Stomach (tissue), 8 donors: ENCODE measurements at regions not wholly inside any gene's neighbourhood (a gene's known extent, or its start where the extent isn't known, plus 50 kb on each side); places are given as distances from the start of the nearest gene placed in this dataset.

Source experiments
- DNase-seq, 2 donors: peaks; one replicate each; pipeline versions ENCODE4 v3.0.0 to v3.0.0-alpha.2; 2013 to 2019
- H3K27ac ChIP-seq, 5 donors: fragments of 200-600 bp in 4 of 5; sonication (generic) in 4 of 5; one replicate each; pipeline ENCODE4 v1.5.1; 2013 to 2019; ENCODE audit warnings: mild to moderate bottlenecking in 1 of 5, moderate library complexity in 1 of 5
- H3K27me3 ChIP-seq, 3 donors: fragments of 200-600 bp; sonication (generic); one replicate each; pipeline ENCODE4 v1.5.1; 2017 to 2019; ENCODE audit warnings: mixed run types in 1 of 3
- H3K36me3 ChIP-seq, 4 donors: fragments of 200-600 bp; sonication (generic); 1 replicate in 3 of 4; 2 replicates in 1 of 4; pipeline ENCODE4 v1.5.1; 2016 to 2019
- H3K4me1 ChIP-seq, 4 donors: fragments of 200-600 bp; sonication (generic); one replicate each; pipeline ENCODE4 v1.5.1; 2016 to 2019
- H3K4me3 ChIP-seq, 4 donors: fragments of 200-600 bp; sonication (generic) in 3 of 4; one replicate each; pipeline ENCODE4 v1.5.1; 2016 to 2019; ENCODE audit warnings: mild to moderate bottlenecking in 1 of 4
- H3K9me3 ChIP-seq, 4 donors: fragments of 200-600 bp; sonication (generic); one replicate each; pipeline ENCODE4 v1.5.1; 2016 to 2019
- CTCF ChIP-seq, 7 experiments: fragments of 450-650 bp in 4 of 7; fragments of 200-600 bp in 3 of 7; sonication (generic) in 3 of 7; IDR thresholded peaks; one replicate each; pipeline ENCODE4 v1.5.1; 2016 to 2019; ENCODE audit warnings: antibody characterized with exemption in 7 of 7, control low read depth in 2 of 7, mild to moderate bottlenecking in 1 of 7
- EP300 ChIP-seq: sonication (generic); formaldehyde crosslinking; IDR thresholded peaks from one replicate; pipeline ENCODE4 v1.6.1; 2017; ENCODE audit warnings: antibody characterized with exemption
- POLR2A ChIP-seq, 4 donors: fragments of 450-650 bp; IDR thresholded peaks; one replicate each; pipeline ENCODE4 v1.6.1; 2016; ENCODE audit warnings: antibody characterized with exemption in 4 of 4, control low read depth in 2 of 4, mild to moderate bottlenecking in 1 of 4, moderate library complexity in 1 of 4
- POLR2AphosphoS5 ChIP-seq, 3 donors: sonication (generic); formaldehyde crosslinking; IDR thresholded peaks; one replicate each; pipeline ENCODE4 v1.6.1; 2016; ENCODE audit warnings: antibody characterized with exemption in 3 of 3
- WGBS, 5 donors: extraction: QIAGEN DNeasy Blood & Tissue Kit in 3 of 5; methylation state at CpG; one replicate each; pipeline versions ENCODE4 v1.1.5 to v1.1.7; 2013 to 2018; 5-methylcytosine and 5-hydroxymethylcytosine counted together
- intact Hi-C: fragments of 100-400 bp; cut with DNase I; formaldehyde crosslinking; loops from one replicate; pipeline ENCODE4 v1.15.1; 2023; ENCODE audit warnings: low total_unique reads
- donor health status: healthy with polysubstance abuse.
- donor health status: Bipolar disorder and iron deficiency.
- donor health status: healthy.

- Histone ChIP-seq H3K4me3 (no peak overlapping the region), H3K27ac (peak overlapping the region in 3 of 5 donors; percentile 24 to 57 (median 41)), H3K36me3 (no peaks in the 10 kb centered on the region), H3K9me3 (no peaks in the 10 kb centered on the region), H3K27me3 (no peaks in the 10 kb centered on the region), H3K4me1 (peaks cover 0 to 25% (median 8%) of the 10 kb centered on the region in 4 donors)
- TF ChIP-seq CTCF (IDR thresholded peaks at IDR 0.05) (no peak), POLR2A (IDR thresholded peaks at IDR 0.05) (no peak), POLR2AphosphoS5 (IDR thresholded peaks at IDR 0.05) (no peak), EP300 (no peak)
- DNase-seq = no peak
- WGBS, 5 donors = 63 to 76% (median 68%) methylated on average over 6 of the region's 6 CpGs
- intact Hi-C loops = no loop called here
These were observed 92.4 kb downstream of the RHOB start for GRCh38 chr2:20539133-20539719.

- H3K4me1 ChIP-seq = peaks cover 0 to 25% (median 8%) of the 10 kb centered on the region in 4 donors
- H3K36me3 ChIP-seq = no peaks in the 10 kb centered on the region
- no peak overlapping the region for H3K4me3 ChIP-seq
- TF ChIP-seq CTCF (IDR thresholded peaks at IDR 0.05) (no peak), POLR2AphosphoS5 (IDR thresholded peaks at IDR 0.05) (peak in 1 of 3 donors; percentile 44)
- 84 to 89% (median 86%) methylated on average over 23 to 26 of the region's 26 CpGs for WGBS, 5 donors
- intact Hi-C loops = no loop called here
- H3K27ac ChIP-seq = peak overlapping the region in 3 of 5 donors; percentile 24 to 57 (median 41)
- H3K27me3 ChIP-seq = no peaks in the 10 kb centered on the region
- DNase-seq = no peak
- H3K9me3 ChIP-seq = no peaks in the 10 kb centered on the region
These were observed 93.1 kb downstream of the RHOB start for GRCh38 chr2:20539776-20540586.

GRCh38 chr2:20540587-20541293 is 93.9 kb downstream of the RHOB start:
- DNase-seq = no peak
- H3K4me1 ChIP-seq = peaks cover 0 to 25% (median 8%) of the 10 kb centered on the region in 4 donors
- TF ChIP-seq POLR2AphosphoS5 (IDR thresholded peaks at IDR 0.05) = no peak
- no peak for TF ChIP-seq CTCF (IDR thresholded peaks at IDR 0.05)
- no peak for TF ChIP-seq POLR2A (IDR thresholded peaks at IDR 0.05)
- TF ChIP-seq EP300 = no peak
- H3K27ac ChIP-seq = peak overlapping the region in 3 of 5 donors; percentile 24 to 29 (median 27)
- no peaks in the 10 kb centered on the region for H3K9me3 ChIP-seq
- no peaks in the 10 kb centered on the region for H3K27me3 ChIP-seq
- intact Hi-C loops = no loop called here
- 84 to 92% (median 91%) methylated on average over 12 to 16 of the region's 16 CpGs for WGBS, 5 donors
- no peaks in the 10 kb centered on the region for H3K36me3 ChIP-seq
- no peak overlapping the region for H3K4me3 ChIP-seq

- intact Hi-C loops = no loop called here
- Histone ChIP-seq H3K4me1 (peaks cover 0 to 25% (median 8%) of the 10 kb centered on the region in 4 donors), H3K27me3 (no peaks in the 10 kb centered on the region), H3K27ac (no peak overlapping the region), H3K36me3 (no peaks in the 10 kb centered on the region), H3K4me3 (no peak overlapping the region), H3K9me3 (peaks cover 0 to 3% (median 0%) of the 10 kb centered on the region in 4 donors)
- WGBS, 5 donors = 86 to 90% (median 89%) methylated on average over 7 of the region's 7 CpGs
- TF ChIP-seq POLR2AphosphoS5 (IDR thresholded peaks at IDR 0.05) = no peak
- no peak for DNase-seq
These were observed 94.4 kb downstream of the RHOB start for GRCh38 chr2:20541294-20541640.
